ENCODE measurements at regions not wholly inside any gene's neighbourhood (a gene's known extent, or its start where the extent isn't known, plus 50 kb on each side); places are given as distances from the start of the nearest gene placed in this dataset.

DNA sequence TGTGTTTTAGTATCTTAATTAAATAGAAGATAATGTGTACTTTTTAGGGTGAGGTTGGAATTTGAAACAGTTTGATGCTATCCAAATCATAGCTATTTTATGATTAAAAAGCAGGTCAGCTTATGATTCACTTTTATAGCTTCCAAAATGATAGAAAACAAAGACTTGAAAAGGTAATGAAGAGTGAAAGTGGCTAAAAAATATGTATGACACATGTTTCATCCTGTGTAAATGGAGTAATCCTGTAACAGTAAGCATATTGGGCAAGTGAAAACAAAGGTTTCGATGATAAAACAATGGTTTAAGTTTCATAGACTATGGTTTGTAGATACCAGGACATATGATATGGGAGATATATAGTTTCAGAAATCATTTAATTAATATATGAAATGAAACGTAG lies 456.2 kb downstream of the PCDH20 start:
- H3K4me3 ChIP-seq (ENCODE audit: low read depth, low read length), result no peak overlapping the region
- no peak for DNase-seq (ENCODE audit: low read depth)
- TF ChIP-seq, protein P1, sequence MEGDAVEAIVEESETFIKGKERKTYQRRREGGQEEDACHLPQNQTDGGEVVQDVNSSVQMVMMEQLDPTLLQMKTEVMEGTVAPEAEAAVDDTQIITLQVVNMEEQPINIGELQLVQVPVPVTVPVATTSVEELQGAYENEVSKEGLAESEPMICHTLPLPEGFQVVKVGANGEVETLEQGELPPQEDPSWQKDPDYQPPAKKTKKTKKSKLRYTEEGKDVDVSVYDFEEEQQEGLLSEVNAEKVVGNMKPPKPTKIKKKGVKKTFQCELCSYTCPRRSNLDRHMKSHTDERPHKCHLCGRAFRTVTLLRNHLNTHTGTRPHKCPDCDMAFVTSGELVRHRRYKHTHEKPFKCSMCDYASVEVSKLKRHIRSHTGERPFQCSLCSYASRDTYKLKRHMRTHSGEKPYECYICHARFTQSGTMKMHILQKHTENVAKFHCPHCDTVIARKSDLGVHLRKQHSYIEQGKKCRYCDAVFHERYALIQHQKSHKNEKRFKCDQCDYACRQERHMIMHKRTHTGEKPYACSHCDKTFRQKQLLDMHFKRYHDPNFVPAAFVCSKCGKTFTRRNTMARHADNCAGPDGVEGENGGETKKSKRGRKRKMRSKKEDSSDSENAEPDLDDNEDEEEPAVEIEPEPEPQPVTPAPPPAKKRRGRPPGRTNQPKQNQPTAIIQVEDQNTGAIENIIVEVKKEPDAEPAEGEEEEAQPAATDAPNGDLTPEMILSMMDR (IDR thresholded peaks at IDR 0.05; ENCODE audit: control insufficient read depth, extremely low read depth, insufficient read depth), result no peak

DNA sequence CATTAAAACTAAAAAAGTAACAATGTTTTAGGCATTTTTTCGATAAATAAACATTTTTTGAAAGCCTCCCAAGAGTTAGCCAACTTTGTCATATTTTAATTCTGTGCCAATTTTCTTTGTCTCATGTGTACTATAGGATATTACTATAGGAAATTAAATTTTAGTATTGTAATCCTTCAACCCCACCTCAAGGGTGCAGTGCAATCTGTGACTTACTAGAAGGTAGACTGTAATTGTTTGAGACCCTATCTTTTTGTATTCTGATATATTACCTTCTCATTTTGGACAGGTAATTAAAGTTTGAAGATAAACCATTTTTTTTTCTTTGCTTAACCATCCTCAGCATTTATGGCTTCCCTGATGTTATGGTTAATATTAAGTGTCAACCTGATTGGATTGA lies 457.8 kb downstream of the PCDH20 start:
- H3K4me3 ChIP-seq (ENCODE audit: low read depth, low read length), result no peak overlapping the region
- TF ChIP-seq, protein P1 (IDR thresholded peaks at IDR 0.05; ENCODE audit: control insufficient read depth, extremely low read depth, insufficient read depth), result no peak
- DNase-seq (ENCODE audit: low read depth), result no peak

DNA sequence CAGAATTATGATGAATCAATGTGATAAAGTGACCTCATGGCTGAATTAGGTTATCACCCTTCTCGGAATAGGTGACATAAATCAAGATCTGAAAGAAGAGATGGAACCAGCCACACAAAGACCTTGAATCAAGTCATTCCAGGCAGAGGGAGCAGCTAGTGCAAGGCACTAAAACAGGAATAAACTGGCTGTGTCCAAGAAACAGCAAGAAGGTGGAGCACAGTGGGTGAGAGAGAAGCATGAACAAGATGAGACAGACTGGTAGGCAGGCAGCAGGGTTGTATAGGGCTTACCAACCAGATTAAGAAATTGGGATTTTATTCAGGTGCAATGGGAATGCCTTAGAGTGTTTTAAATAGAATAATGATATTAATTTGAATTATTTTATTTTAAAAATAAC lies 470.3 kb downstream of the PCDH20 start:
- DNase-seq (ENCODE audit: low read depth), result no peak
- H3K4me3 ChIP-seq (ENCODE audit: low read depth, low read length), result no peak overlapping the region
- TF ChIP-seq, protein P1 (IDR thresholded peaks at IDR 0.05; ENCODE audit: control insufficient read depth, extremely low read depth, insufficient read depth), result no peak

DNA sequence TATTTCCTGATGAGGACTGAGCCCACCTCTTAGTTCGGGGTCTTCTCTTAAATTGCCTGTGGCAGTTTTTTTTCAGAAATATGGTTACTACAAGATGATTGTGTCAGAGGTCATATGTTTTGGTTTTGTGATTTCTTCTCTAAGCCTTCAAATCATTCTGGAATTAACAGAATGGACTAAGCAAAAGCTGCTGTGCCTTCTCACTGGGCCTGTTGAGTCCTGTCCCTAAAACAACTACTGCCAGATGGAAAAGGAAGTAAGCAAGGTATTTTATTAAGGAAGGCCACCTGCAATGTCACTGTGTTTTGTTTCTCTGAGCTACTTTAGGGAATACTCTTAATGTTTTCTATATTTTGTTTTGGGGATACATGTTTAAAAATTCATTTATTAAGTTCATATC lies 470.8 kb downstream of the PCDH20 start:
- H3K4me3 ChIP-seq (ENCODE audit: low read depth, low read length), result no peak overlapping the region
- TF ChIP-seq, protein P1 (IDR thresholded peaks at IDR 0.05; ENCODE audit: control insufficient read depth, extremely low read depth, insufficient read depth), result no peak
- DNase-seq (ENCODE audit: low read depth), result no peak

DNA sequence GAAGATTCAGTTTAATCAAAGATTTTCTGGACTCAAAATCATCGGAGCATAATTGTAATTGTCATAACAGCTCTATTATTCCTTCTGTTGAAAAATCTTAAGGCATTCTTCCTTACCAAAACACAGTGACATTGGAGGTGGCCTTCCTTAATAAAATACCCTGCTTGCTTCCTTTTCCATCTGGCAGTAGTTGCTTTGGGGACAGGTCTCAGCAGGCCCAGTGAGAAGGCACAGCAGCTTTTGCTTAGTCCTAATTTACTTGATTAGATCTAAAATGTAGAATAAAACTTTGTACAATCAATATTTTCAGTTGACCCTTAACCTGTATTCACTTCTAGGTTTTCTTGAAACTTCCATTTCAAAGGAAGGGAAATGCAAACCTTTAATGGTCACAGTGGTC lies 471.6 kb downstream of the PCDH20 start:
- DNase-seq (ENCODE audit: low read depth), result no peak
- H3K4me3 ChIP-seq (ENCODE audit: low read depth, low read length), result no peak overlapping the region
- TF ChIP-seq, protein P1 (IDR thresholded peaks at IDR 0.05; ENCODE audit: control insufficient read depth, extremely low read depth, insufficient read depth), result no peak

DNA sequence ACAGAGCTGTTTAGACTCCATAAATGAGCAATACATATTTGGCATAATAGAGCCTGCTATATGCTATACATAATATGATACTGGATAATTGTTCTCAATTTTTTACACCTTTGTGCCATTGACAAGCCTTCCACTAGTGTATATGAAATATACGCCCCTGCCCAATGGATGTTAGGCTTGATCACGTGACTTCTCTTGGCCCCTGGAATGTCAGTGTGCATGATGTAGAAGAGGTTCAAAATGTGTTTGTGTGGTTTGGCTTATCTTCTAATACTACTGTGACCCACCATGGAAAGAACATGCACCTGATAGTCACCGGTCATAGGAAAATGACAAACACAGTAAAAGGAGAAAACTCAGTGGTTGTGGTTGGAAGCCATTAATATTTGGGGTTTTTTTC lies 479.4 kb downstream of the PCDH20 start:
- DNase-seq (ENCODE audit: low read depth), result no peak
- TF ChIP-seq, protein P1 (IDR thresholded peaks at IDR 0.05; ENCODE audit: control insufficient read depth, extremely low read depth, insufficient read depth), result no peak
- H3K4me3 ChIP-seq (ENCODE audit: low read depth, low read length), result no peak overlapping the region

DNA sequence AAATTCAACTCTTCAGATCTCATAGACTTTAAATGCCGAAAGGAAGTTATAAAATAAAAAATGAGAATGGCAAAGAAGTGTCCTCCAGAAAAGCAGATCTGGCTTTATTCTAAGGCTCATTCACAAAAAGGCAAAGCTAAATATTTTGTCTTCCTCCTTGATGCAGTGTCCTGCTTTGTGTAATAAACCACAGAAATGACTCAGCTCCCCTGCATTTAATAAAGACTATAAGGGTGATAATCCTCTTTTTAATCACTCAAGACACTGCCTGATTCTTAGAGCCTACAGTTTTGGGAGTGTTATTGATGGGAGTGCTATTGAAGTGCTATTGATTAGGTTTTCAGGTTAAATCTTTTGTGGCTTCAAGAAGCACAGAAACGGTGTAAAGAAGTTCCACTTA lies 482.0 kb downstream of the PCDH20 start:
- DNase-seq (ENCODE audit: low read depth), result no peak
- TF ChIP-seq, protein P1 (IDR thresholded peaks at IDR 0.05; ENCODE audit: control insufficient read depth, extremely low read depth, insufficient read depth), result no peak
- H3K4me3 ChIP-seq (ENCODE audit: low read depth, low read length), result no peak overlapping the region

Measured in LNCaP clone FGC (cell line).